Chondrocyte (in vitro differentiated cells): ENCODE measurements at regions not wholly inside any gene's neighbourhood (a gene's known extent, or its start where the extent isn't known, plus 50 kb on each side); places are given as distances from the start of the nearest gene placed in this dataset.

Source experiments
- DNase-seq: peaks from one replicate; pipeline ENCODE4 v3.0.0; 2021; ENCODE audit warnings: mixed read lengths, low spot score
- H3K27ac Mint-ChIP-seq: one replicate; pipeline ENCODE4 v1.8.0; 2021; ENCODE audit warnings: mild to moderate bottlenecking, moderate library complexity, mixed read lengths; ENCODE audit not compliant: unreplicated experiment
- H3K27me3 Mint-ChIP-seq: 2 replicates; pipeline ENCODE4 v1.8.0; 2021; ENCODE audit warnings: low read depth, mixed read lengths
- H3K36me3 Mint-ChIP-seq: 2 replicates; pipeline ENCODE4 v1.8.0; 2021; ENCODE audit warnings: low read depth, mixed read lengths
- H3K4me1 Mint-ChIP-seq: 2 replicates; pipeline ENCODE4 v1.8.0; 2021; ENCODE audit warnings: low read depth, mild to moderate bottlenecking, mixed read lengths
- H3K4me3 Mint-ChIP-seq: one replicate; pipeline ENCODE4 v1.8.0; 2021; ENCODE audit warnings: mild to moderate bottlenecking, moderate library complexity, mixed read lengths; ENCODE audit not compliant: unreplicated experiment
- H3K9me3 Mint-ChIP-seq: 2 replicates; pipeline ENCODE4 v1.8.0; 2021; ENCODE audit warnings: low read depth, mixed read lengths
- CTCF ChIP-seq: fragments of 200-600 bp; sonication (generic); IDR thresholded peaks from 2 replicates; pipeline ENCODE4 v1.5.0; 2021; ENCODE audit warnings: antibody characterized with exemption, mild to moderate bottlenecking, moderate library complexity

- no peak for DNase-seq
- H3K4me3 Mint-ChIP-seq, result no peak overlapping the region
- peak overlapping the region; percentile 10 for H3K27ac Mint-ChIP-seq
- H3K36me3 Mint-ChIP-seq, result no peaks in the 10 kb centered on the region
- peaks cover 3% of the 10 kb centered on the region for H3K27me3 Mint-ChIP-seq
- no peaks in the 10 kb centered on the region for H3K9me3 Mint-ChIP-seq
- peaks cover 8% of the 10 kb centered on the region for H3K4me1 Mint-ChIP-seq
- peak; percentile 98 for TF ChIP-seq CTCF
Measured at GRCh38 chr3:90091549-90091948, 984.1 kb downstream of the EPHA3 start.

DNA sequence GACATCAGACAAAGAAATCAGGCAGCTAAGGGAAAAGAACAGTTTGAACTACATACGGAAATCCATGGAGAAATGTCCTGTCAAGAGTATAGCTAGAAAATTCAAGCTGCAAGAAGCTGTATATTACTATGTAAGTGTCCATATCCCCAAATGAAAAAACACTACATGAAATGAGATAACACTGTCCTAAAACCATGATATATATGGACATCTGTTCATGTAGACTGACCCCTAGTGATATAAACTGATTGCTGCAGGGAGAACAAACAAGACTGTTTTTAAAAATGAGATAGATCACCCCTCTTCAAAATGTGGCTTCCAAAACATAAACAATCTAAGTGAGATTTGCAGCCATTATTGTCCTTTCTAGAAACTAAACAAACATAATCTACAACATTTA is 985.6 kb downstream of the EPHA3 start:
- peak; percentile 90 for TF ChIP-seq CTCF
- Mint-ChIP-seq H3K4me1 (peaks cover 8% of the 10 kb centered on the region), H3K27ac (no peak overlapping the region), H3K36me3 (no peaks in the 10 kb centered on the region), H3K4me3 (no peak overlapping the region), H3K27me3 (peaks cover 9% of the 10 kb centered on the region), H3K9me3 (peaks cover 2% of the 10 kb centered on the region)
- no peak for DNase-seq

DNA sequence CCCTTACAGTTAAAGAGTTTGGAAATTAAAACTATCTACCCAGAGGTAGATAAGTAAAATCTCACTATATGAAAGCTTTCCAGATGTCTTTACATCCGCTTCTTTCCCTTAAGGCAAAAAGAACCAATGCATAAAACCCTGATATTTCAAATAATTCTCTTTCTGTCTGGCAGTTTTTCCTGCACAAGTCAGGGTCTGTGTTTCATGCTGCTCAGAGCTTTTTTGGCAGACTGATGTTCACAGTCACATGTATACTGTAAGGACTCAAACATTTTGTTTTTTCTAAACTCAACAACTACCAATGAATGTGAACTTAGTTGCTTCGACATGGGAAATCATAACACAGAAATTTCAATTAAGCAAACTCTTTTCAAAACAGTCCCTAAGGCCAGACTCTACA is 988.4 kb downstream of the EPHA3 start:
- Mint-ChIP-seq H3K27me3 (peaks cover 16% of the 10 kb centered on the region), H3K4me1 (peaks cover 8% of the 10 kb centered on the region), H3K27ac (no peak overlapping the region), H3K36me3 (no peaks in the 10 kb centered on the region), H3K9me3 (peaks cover 2% of the 10 kb centered on the region), H3K4me3 (no peak overlapping the region)
- TF ChIP-seq CTCF, result no peak
- no peak for DNase-seq

- no peaks in the 10 kb centered on the region for H3K36me3 Mint-ChIP-seq
- no peak overlapping the region for H3K4me3 Mint-ChIP-seq
- H3K27me3 Mint-ChIP-seq, result peaks cover 23% of the 10 kb centered on the region
- H3K4me1 Mint-ChIP-seq, result no peaks in the 10 kb centered on the region
- H3K27ac Mint-ChIP-seq, result no peak overlapping the region
- no peak for DNase-seq
- peaks cover 2% of the 10 kb centered on the region for H3K9me3 Mint-ChIP-seq
- no peak for TF ChIP-seq CTCF
Measured at GRCh38 chr3:90099493-90099892, 992.1 kb downstream of the EPHA3 start.

DNA sequence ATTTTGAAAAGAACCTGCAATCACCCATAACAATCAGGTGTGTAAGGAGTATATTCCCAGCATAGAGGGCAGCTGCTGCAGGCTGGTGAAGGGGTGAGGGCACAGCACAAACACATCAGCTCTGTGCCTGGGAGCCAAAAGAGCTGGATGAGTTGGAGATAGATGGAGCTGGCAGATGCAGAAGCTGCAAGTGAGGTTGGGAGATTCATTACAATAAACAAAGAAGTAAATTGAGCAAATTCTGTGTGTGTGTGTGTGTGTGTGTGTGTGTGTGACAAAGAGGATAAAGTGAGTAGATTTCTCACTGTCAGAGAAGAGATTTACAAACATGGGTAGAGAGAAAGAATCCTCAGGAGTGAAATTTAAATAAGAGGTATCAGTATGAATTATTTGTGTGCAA is 994.7 kb downstream of the EPHA3 start:
- Mint-ChIP-seq H3K36me3 (no peaks in the 10 kb centered on the region), H3K9me3 (peaks cover 10% of the 10 kb centered on the region), H3K27me3 (peaks cover 20% of the 10 kb centered on the region), H3K27ac (no peak overlapping the region), H3K4me1 (no peaks in the 10 kb centered on the region), H3K4me3 (no peak overlapping the region)
- no peak for TF ChIP-seq CTCF
- DNase-seq, result no peak
